Hematopoietic multipotent progenitor cell treated with erythropoietin and hydrocortisone succinate and interleukin-3 and kit ligand, for 8 days (in vitro differentiated cells): ENCODE measurements at regions not wholly inside any gene's neighbourhood (a gene's known extent, or its start where the extent isn't known, plus 50 kb on each side); places are given as distances from the start of the nearest gene placed in this dataset.
A peak's percentile ranks its signal among the peaks of the same experiment; 100 is the strongest.

Source experiments
- DNase-seq: peaks from one replicate; pipeline ENCODE4 v3.0.0-alpha.2; 2015

DNA sequence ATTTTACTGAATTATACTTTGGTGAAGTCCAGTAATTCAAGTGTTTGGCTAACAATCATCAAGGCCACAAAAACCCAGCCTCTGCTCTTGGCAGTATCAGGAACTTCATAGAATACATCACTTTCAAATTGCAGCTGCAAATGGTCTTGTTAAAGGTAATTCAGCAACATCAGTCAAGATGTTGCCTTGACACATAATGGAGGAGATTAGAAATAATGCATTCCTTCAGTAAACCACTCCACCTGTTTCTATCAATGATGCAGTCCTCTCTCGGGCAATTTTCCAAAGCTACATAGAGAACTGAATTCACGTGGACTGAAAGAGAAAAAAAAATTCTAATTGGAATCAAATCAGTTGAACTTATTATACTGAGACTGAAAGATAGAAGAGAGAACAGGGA lies 279.3 kb downstream of the VGLL3 start:
- DNase-seq = no peak

DNA sequence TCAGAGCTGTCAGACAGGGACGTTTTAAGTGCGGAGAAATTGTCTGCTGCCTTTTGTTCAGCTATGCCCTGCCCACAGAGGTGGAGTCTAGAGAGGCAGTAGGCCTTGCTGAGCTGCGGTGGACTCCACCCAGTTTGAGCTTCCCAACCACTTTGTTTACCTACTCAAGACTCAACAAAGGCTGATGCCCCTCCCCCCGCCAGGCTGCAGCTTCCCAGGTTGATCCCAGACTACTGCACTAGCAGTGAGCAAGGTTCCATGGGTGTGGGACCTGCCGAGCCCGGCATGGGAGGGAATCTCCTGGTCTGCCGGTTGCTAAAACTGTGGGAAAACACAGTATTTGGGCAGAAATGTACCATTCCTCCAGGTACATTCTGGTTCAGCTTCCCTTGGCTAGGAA lies 282.1 kb downstream of the VGLL3 start:
- DNase-seq = no peak

DNA sequence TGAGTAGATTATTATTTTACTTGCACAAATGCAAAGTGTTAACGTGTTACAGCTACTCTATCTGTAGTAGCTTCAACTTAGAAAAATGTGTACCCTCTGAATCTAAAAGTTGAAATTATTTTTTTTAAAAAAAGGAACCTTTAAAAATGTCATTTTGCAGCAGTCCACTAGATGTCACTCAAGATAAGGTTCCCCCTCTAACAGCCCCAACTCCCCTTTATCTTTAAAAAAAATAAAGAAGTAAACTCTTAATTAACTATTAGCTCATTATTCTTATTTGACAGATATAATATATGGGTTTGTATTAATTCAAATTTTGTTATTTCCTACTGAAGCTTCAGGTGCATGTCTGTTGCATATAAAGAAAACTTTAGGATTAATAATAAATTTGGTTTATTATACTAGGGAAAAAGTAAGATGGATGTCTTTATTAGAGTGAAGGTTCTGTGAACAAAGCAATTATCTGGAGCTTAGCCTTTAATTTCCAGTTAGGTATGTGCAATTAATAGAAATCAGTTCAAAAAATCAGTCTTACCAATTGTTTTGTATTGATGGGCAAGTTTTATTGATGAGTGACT lies 288.5 kb downstream of the VGLL3 start:
- DNase-seq = no peak

DNA sequence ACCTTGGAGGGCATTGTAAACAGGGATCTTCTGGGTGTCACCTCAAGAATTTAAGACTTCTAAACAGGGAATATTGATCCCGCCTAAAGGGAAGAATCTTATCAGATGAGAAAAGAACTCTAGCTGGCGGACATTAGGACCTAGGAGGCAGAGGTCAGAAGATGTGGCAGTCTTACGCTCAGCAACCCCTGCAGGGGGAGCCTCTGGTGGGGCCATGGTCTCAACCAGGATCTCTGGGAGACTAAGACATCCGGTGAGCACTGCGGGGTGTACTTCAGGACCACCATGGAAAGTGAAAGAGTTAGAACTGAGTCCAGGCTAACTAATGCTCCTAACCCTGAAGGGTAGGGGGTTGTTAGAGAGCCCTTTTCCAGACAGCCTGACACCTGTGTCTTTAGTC lies 295.2 kb downstream of the VGLL3 start:
- DNase-seq = no peak

- DNase-seq = no peak
These were observed 317.0 kb downstream of the VGLL3 start for GRCh38 chr3:86673991-86674390.

DNA sequence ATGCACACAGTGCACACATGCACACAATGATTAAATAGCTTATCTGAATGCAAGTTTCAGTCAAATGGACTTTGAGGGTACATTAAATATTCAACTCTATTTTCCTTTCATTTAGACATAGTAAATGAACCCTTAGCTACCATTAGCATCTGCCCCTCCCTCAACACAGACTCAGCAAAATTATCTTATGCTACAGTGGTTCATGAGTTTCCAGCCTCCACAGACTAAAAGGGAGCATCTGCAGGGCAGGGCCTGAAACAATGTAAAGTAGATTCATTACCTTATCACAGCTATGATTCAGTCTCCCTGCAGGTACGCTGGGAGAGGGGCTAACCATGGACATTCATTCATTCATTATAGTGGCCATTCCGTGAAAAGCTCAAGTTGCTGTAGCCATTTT lies 329.1 kb downstream of the VGLL3 start:
- DNase-seq = no peak

GRCh38 chr3:86658876-86659275 lies 332.1 kb downstream of the VGLL3 start:
- DNase-seq = no peak

DNA sequence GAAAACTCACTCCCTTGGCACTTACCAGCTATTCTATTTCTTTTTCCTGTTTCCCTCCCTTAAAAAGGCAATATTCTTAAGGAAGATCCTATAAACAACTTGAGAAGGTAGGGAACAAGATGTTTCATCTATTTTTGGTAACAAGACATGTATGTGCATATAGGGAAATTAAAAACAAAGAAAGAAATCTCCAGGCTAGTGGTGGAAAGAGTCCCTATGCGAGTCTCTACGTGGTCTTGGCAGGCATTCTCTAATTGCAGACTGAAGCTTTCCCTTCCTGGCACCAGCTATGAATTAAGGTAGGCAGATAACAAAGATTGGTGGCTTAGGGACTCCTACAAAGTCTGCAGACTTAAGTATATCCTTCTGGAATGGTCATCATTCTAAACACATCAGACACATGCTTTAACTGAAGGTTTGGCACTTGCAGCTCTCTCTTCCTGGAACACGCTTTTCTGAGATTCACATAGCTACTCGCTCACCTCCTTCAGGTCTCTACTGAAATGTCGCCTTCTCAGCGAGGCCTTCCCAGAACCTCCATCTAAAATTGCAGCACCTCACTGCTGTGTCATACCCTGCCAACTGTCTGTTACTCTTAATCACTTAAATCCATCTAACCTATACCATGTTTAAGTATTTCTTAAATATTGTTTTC lies 336.0 kb downstream of the VGLL3 start:
- DNase-seq = no peak

- no peak for DNase-seq
These were observed 337.2 kb downstream of the VGLL3 start for GRCh38 chr3:86653661-86654205.

- no peak for DNase-seq
These were observed 342.9 kb downstream of the VGLL3 start for GRCh38 chr3:86648087-86648486.

DNA sequence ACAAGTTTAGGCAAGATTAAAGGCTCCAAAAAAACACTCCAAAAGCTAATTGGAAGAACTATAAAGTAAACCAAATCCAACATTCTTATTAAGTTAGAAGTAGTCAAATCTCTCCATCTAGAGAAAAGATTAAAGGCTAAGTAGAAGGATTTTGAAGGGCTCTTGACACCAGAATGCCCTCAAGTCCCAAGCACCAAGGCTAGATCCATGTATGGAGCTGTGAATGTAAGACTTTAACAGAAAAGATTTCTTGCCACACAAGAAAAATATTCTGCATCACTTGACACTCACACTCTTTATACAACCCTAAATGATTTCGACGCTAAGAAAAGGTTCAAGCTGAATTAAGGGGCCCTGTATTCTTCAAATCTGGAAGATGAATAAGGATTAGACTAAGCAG lies 345.2 kb downstream of the VGLL3 start:
- no peak for DNase-seq

- no peak for DNase-seq
These were observed 356.6 kb downstream of the VGLL3 start for GRCh38 chr3:86634361-86634760.

DNA sequence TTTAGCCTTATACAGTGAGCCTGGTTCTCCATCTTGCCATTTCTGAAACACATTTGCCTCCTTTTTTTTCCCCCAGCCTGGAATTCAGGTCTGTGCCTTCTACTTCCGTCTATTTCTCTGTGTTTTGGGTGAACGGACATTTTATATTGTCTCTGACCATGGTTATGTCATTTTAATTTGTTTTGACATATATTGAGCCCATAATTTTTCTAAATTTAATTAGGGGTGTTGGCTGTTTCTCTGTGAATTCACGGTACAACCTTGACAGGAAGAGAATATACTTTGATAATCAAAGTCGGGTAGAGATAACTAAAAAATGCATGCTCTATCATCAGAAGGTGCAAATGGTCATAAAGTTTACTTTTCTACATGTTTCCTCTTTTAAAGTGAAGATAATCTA lies 361.4 kb downstream of the VGLL3 start:
- DNase-seq = no peak

DNA sequence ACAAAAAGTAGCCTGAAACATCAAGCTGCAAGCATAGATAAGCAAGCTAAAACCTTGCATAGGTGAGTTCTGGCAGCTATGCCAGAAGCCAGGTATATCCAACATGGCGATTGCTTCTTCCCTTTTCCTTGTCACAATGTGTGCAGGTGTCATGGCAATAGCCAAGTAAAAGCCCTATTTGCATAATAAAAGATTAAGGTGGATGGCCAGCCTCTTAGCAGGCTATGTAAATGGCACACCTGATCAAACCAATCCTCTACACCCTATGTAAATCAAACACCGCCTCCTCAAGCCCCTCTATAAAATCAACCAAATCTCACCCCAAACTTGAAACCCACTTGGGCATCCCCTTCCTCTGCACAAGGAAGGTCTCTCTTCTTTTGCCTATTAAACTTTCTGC lies 366.8 kb downstream of the VGLL3 start:
- no peak for DNase-seq

DNA sequence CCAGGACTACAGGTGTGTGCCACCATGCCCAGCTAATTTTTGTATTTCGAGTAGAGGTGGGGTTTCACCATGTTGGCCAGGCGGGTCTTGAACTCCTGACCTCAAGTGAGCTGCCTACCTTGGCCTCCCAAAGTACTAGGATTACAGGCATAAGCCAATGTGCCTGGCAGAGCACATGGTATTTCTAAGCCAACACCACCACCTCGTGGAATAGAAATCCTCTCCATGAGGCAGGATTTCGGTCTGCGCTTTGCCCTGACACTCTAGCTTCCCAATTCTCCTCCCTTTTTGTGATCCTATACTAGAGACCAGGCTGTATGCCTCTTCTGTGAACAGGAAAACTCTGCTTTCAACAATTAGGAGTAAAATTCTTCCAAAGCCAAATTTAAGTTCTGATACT lies 372.2 kb downstream of the VGLL3 start:
- no peak for DNase-seq

DNA sequence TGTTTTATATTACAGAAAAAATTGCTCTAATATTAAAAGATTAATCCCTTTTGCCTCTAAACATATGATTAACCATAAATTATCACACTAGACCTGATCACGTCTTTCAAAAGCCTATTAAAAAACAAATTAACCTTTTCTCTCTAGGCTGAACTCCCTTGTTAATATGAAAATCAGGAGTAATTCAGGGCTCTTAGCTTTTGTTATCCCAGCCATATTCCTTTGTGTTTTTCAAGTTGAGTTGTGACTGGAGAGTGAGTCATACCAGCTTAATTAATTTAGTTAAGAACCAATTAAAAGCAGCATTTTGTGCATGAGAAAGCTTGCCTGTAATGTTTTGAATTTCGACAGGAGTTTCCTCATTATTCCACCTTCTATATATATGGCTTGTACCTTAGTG lies 385.8 kb downstream of the VGLL3 start:
- no peak for DNase-seq

DNA sequence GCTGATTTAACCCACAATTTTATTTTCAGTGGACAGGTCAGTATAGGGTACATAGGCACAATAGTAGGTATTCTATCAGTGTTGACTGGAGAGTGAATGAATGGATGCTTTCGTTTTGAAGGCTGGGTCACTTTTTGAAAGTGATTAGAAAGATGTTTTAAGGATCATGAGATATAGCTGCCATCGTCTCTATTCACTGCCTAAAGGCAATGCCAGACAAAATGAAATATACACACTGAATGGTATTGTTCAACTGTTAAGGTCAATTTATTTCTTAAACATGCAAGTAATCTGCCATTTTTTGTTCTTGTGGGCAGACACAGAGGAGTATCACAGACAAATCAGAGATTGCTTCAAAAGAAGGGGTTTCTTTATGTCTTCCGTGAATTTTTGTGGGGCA lies 395.3 kb downstream of the VGLL3 start:
- DNase-seq = no peak

DNA sequence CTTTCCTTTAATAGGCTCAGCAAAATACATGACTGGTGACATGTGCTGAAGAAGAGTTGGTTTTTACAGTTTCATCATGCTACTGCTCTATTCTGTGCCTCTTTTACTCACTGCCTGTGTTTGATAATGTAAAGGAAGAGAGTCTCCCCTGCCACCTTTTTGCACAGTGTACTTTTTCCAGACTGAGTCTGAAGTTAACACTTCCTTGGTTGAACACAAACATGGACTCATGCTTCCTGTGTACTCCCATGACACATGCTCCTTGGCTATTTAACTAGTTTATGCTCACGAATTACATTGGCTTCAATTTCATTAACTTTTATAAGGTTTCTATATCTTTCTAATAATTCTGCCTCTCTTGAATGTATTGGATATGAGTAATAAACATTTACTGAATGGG lies 396.1 kb downstream of the VGLL3 start:
- DNase-seq = no peak

DNA sequence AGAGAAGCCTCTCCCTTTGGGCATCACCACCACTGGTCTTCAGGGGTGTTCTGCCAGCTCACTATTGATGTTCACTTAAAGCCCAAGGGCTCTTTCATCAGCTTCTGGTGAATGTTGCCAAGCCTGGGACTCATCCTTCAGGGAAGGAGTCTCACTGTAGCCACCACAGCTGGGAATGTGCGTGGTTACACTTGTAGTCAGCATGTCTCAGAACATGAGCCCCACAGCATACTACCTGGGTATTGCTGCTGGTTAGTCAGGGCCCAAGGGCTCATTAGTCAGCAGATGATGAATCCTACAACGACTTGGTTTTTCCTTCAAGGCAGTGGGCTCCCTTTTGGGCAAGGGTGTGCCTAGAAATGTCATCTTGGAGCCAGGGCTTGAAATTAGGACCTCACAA lies 412.9 kb downstream of the VGLL3 start:
- no peak for DNase-seq

DNA sequence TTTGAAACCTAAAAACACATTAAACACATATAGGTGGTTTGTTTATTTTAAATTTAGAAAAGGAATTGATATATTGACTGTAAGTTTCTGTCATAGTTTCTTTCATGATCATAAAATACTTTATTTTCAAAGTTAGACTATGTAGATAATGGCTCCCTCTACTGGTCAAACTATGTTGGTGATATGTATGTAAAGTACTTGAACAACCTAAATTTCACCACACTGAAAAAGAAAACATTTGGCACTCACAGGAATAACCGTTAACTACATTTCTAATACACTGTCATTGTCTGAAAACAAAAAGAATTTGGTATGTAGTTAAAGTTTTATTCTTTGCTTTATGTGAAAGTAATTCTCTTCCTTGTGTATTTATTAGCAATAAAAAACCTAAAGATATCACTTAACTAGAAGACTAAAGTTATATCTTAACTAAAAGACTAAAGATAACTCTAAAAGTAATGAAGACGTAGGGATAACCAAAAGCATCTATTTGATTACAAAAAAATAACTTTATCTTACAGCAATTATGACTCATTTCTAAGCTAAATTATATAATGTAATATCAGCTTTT lies 427.5 kb downstream of the VGLL3 start:
- DNase-seq = peak; percentile 41

DNA sequence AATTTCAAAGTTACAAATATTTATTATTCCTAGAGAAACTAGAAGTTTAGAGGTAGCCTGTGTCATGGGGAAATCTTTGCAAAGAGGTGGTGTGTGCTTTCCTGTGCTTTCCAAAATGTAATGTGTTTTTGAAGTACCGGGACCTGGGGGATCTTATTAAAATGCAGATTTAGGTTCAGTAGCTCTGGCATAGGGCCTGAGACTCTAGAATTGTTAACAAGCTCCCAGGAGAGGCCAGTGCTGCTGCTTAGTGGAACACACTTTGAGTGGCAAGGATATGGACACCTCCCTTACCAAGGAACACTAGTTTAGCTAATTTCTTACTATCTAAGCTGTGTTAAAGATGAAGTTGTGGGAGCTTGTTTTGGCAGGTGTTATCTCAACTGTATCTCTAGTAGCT lies 428.9 kb downstream of the VGLL3 start:
- no peak for DNase-seq

GRCh38 chr3:86561215-86561614 lies 429.7 kb downstream of the VGLL3 start:
- no peak for DNase-seq

- DNase-seq = no peak
These were observed 436.6 kb downstream of the VGLL3 start for GRCh38 chr3:86554383-86554782.

DNA sequence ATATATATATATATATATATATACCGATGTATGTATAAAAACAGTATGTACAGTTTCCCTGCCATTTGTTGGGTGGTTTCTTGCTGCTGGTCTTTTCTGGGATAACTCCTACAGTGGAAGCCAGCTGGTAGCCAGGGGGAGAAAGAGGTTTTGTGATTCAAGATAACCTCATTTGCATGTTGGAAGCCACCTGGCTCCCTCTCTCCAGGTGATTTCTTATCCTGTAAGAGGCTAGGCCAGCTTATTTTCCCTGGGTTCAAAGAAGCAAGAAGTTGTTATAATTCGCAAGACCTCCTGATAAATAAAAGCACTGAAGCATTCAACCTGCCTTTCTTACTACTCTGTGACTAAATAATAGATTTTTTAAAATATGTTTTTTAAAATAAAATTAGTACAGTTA lies 443.3 kb downstream of the VGLL3 start:
- DNase-seq = no peak

- DNase-seq = no peak
These were observed 453.8 kb downstream of the VGLL3 start for GRCh38 chr3:86537171-86537570.
